ENCODE measurements at regions not wholly inside any gene's neighbourhood (a gene's known extent, or its start where the extent isn't known, plus 50 kb on each side); places are given as distances from the start of the nearest gene placed in this dataset.

GRCh38 chr2:12167525-12168317 is 421.3 kb downstream of the LPIN1 start:
- Histone ChIP-seq H3K36me3 (ENCODE audit: control insufficient read depth in 5 of 5, insufficient read depth in 5 of 5, low read length in 5 of 5) (no peaks in the 10 kb centered on the region), H3K9me3 (ENCODE audit: control insufficient read depth in 5 of 5, low read length in 5 of 5) (no peaks in the 10 kb centered on the region), H3K9ac (ENCODE audit: low read length in 5 of 5) (no peak overlapping the region), H3K4me3 (ENCODE audit: low read depth in 1 of 5, low read length in 5 of 5) (no peak overlapping the region), H3K4me1 (ENCODE audit: control insufficient read depth in 5 of 5, insufficient read depth in 5 of 5, low read length in 5 of 5) (peaks cover 10 to 32% (median 27%) of the 10 kb centered on the region in 5 donors), H3K27ac (ENCODE audit: low read depth, low read length) (peak overlapping the region; percentile 39), H3K27me3 (ENCODE audit: control insufficient read depth in 5 of 5, insufficient read depth in 4 of 5, low read length in 5 of 5) (no peaks in the 10 kb centered on the region)

- Histone ChIP-seq H3K27ac (ENCODE audit: low read depth, low read length) (peak overlapping the region; percentile 39), H3K9ac (ENCODE audit: low read length in 5 of 5) (no peak overlapping the region), H3K36me3 (ENCODE audit: control insufficient read depth in 5 of 5, insufficient read depth in 5 of 5, low read length in 5 of 5) (no peaks in the 10 kb centered on the region), H3K4me3 (ENCODE audit: low read depth in 1 of 5, low read length in 5 of 5) (no peak overlapping the region), H3K27me3 (ENCODE audit: control insufficient read depth in 5 of 5, insufficient read depth in 4 of 5, low read length in 5 of 5) (no peaks in the 10 kb centered on the region), H3K4me1 (ENCODE audit: control insufficient read depth in 5 of 5, insufficient read depth in 5 of 5, low read length in 5 of 5) (peaks cover 10 to 32% (median 27%) of the 10 kb centered on the region in 5 donors), H3K9me3 (ENCODE audit: control insufficient read depth in 5 of 5, low read length in 5 of 5) (no peaks in the 10 kb centered on the region)
Observed at GRCh38 chr2:12168354-12168753, 421.9 kb downstream of the LPIN1 start.

GRCh38 chr2:12168791-12169388 is 422.5 kb downstream of the LPIN1 start:
- Histone ChIP-seq H3K9me3 (ENCODE audit: control insufficient read depth in 5 of 5, low read length in 5 of 5) (no peaks in the 10 kb centered on the region), H3K9ac (ENCODE audit: low read length in 5 of 5) (peak overlapping the region in 1 of 5 donors; percentile 22), H3K36me3 (ENCODE audit: control insufficient read depth in 5 of 5, insufficient read depth in 5 of 5, low read length in 5 of 5) (no peaks in the 10 kb centered on the region), H3K27ac (ENCODE audit: low read depth, low read length) (peak overlapping the region; percentile 54), H3K4me1 (ENCODE audit: control insufficient read depth in 5 of 5, insufficient read depth in 5 of 5, low read length in 5 of 5) (peaks cover 10 to 32% (median 27%) of the 10 kb centered on the region in 5 donors), H3K4me3 (ENCODE audit: low read depth in 1 of 5, low read length in 5 of 5) (no peak overlapping the region), H3K27me3 (ENCODE audit: control insufficient read depth in 5 of 5, insufficient read depth in 4 of 5, low read length in 5 of 5) (no peaks in the 10 kb centered on the region)

DNA sequence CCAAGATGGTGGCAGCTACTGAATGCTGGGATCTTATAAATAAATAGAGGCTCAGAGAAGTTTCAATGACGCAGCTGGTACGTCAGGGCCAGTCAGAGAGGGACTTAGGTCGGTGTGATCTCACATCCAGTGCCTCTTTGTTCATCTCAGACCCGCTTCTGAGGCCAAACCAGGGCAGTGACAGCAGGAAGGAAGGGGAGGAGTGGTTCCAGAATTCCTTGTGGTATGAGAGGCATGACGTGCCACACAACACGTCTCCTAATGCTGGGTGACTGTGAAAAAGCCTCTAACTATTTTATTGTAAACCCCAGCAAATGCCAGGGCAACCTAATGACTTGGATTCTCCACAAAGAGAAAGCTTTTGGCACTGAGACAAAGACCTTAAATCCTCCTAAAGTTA is 423.3 kb downstream of the LPIN1 start:
- Histone ChIP-seq H3K4me1 (ENCODE audit: control insufficient read depth in 5 of 5, insufficient read depth in 5 of 5, low read length in 5 of 5) (peaks cover 10 to 32% (median 27%) of the 10 kb centered on the region in 5 donors), H3K36me3 (ENCODE audit: control insufficient read depth in 5 of 5, insufficient read depth in 5 of 5, low read length in 5 of 5) (no peaks in the 10 kb centered on the region), H3K4me3 (ENCODE audit: low read depth in 1 of 5, low read length in 5 of 5) (no peak overlapping the region), H3K27me3 (ENCODE audit: control insufficient read depth in 5 of 5, insufficient read depth in 4 of 5, low read length in 5 of 5) (no peaks in the 10 kb centered on the region), H3K9ac (ENCODE audit: low read length in 5 of 5) (peak overlapping the region in 2 of 5 donors; percentile 2 to 6), H3K9me3 (ENCODE audit: control insufficient read depth in 5 of 5, low read length in 5 of 5) (no peaks in the 10 kb centered on the region), H3K27ac (ENCODE audit: low read depth, low read length) (peak overlapping the region; percentile 54)

GRCh38 chr2:12170121-12170520 is 423.7 kb downstream of the LPIN1 start:
- no peaks in the 10 kb centered on the region for H3K9me3 ChIP-seq (ENCODE audit: control insufficient read depth in 5 of 5, low read length in 5 of 5)
- no peaks in the 10 kb centered on the region for H3K36me3 ChIP-seq (ENCODE audit: control insufficient read depth in 5 of 5, insufficient read depth in 5 of 5, low read length in 5 of 5)
- peak overlapping the region; percentile 54 for H3K27ac ChIP-seq (ENCODE audit: low read depth, low read length)
- H3K27me3 ChIP-seq (ENCODE audit: control insufficient read depth in 5 of 5, insufficient read depth in 4 of 5, low read length in 5 of 5): no peaks in the 10 kb centered on the region
- H3K9ac ChIP-seq (ENCODE audit: low read length in 5 of 5): peak overlapping the region in 2 of 5 donors; percentile 2 to 6
- peaks cover 10 to 32% (median 27%) of the 10 kb centered on the region in 5 donors for H3K4me1 ChIP-seq (ENCODE audit: control insufficient read depth in 5 of 5, insufficient read depth in 5 of 5, low read length in 5 of 5)
- H3K4me3 ChIP-seq (ENCODE audit: low read depth in 1 of 5, low read length in 5 of 5): peak overlapping the region in 1 of 5 donors; percentile 6

- Histone ChIP-seq H3K4me3 (ENCODE audit: low read depth in 1 of 5, low read length in 5 of 5) (no peak overlapping the region), H3K4me1 (ENCODE audit: control insufficient read depth in 5 of 5, insufficient read depth in 5 of 5, low read length in 5 of 5) (peaks cover 7 to 45% (median 44%) of the 10 kb centered on the region in 5 donors), H3K9ac (ENCODE audit: low read length in 5 of 5) (no peak overlapping the region), H3K27me3 (ENCODE audit: control insufficient read depth in 5 of 5, insufficient read depth in 4 of 5, low read length in 5 of 5) (no peaks in the 10 kb centered on the region), H3K27ac (ENCODE audit: low read depth, low read length) (no peak overlapping the region), H3K9me3 (ENCODE audit: control insufficient read depth in 5 of 5, low read length in 5 of 5) (no peaks in the 10 kb centered on the region), H3K36me3 (ENCODE audit: control insufficient read depth in 5 of 5, insufficient read depth in 5 of 5, low read length in 5 of 5) (no peaks in the 10 kb centered on the region)
Observed at GRCh38 chr2:12173271-12173942, 427.0 kb downstream of the LPIN1 start.

DNA sequence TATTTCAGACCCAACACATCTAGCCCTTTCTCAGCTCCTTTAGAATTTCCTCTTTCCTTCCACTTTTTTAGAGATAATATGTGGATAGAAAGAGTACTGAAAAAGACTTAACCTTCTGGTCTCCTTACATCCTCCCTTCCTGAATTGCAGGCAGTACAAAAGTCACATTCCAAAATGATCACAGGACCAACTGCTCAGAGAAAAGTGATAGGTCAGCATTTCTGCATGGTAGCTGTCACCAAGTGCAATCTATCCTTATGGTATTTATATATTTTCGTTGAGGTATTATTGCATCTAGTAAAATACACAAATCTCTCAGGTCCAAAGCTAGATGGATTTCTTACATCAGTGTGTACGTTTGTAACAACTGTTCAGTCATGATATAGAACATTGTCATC is 427.5 kb downstream of the LPIN1 start:
- no peaks in the 10 kb centered on the region for H3K27me3 ChIP-seq (ENCODE audit: control insufficient read depth in 5 of 5, insufficient read depth in 4 of 5, low read length in 5 of 5)
- H3K4me1 ChIP-seq (ENCODE audit: control insufficient read depth in 5 of 5, insufficient read depth in 5 of 5, low read length in 5 of 5): peaks cover 6 to 45% (median 44%) of the 10 kb centered on the region in 5 donors
- no peaks in the 10 kb centered on the region for H3K9me3 ChIP-seq (ENCODE audit: control insufficient read depth in 5 of 5, low read length in 5 of 5)
- H3K4me3 ChIP-seq (ENCODE audit: low read depth in 1 of 5, low read length in 5 of 5): no peak overlapping the region
- H3K9ac ChIP-seq (ENCODE audit: low read length in 5 of 5): no peak overlapping the region
- H3K27ac ChIP-seq (ENCODE audit: low read depth, low read length): no peak overlapping the region
- no peaks in the 10 kb centered on the region for H3K36me3 ChIP-seq (ENCODE audit: control insufficient read depth in 5 of 5, insufficient read depth in 5 of 5, low read length in 5 of 5)

DNA sequence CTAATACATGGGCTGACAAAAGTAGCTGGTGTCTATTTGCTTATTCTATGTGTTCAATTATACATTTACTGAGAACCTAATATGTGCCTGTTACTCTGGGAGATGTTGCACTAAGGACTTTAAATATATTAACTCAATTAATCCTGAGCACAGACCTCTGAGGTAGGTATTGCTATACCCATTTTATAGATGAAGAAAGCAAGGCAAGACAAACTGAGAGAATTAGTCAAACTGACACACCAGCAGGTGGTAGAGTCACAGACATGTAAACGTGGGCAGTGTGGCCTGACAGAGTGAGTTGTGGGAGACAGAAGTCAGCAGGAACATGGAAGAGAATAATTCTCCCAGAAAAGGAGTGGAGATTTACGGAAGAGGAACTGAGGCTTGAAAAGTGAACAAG is 428.9 kb downstream of the LPIN1 start:
- H3K9me3 ChIP-seq (ENCODE audit: control insufficient read depth in 5 of 5, low read length in 5 of 5): no peaks in the 10 kb centered on the region

DNA sequence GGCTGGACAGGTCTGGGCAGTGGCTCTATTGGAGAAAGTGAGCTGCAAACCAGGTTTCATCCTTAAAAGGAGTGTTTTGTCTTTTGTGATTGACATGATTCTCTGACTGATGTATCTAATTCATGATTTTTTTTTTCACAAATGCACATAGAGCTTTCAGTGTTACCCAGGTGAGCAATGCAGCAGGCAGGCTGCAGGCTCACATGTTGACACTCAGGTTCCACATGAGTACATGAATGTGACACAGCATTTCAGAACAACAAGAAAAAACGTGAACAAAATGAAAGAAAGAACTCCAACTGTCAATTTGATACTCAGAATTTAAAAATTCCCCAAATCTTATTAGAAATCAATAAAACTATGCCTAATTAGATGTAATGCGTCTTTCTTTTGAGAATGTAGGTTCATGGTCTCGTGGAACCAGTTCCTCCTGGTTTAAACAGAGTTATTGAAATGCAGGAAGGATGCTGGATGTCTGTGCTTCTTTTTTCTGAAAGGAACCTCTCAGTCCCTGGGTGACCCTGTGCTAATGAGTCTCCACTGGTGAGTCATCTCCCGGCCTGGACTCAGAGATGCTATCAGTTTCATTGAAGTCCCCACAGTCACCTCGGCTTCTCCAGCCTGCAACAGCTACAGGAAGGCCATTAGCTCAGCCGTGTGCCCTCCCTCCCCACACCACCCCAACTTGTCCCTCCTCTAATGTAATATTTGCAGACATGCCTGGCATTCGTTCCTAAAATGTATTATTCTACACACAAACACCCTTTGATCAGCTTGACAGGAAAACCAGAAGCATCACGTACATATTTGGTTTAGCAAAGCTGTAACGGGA is 430.4 kb downstream of the LPIN1 start:
- no peak overlapping the region for H3K4me3 ChIP-seq (ENCODE audit: low read depth in 1 of 5, low read length in 5 of 5)
- no peaks in the 10 kb centered on the region for H3K36me3 ChIP-seq (ENCODE audit: control insufficient read depth in 5 of 5, insufficient read depth in 5 of 5, low read length in 5 of 5)
- H3K9ac ChIP-seq (ENCODE audit: low read length in 5 of 5): no peak overlapping the region
- H3K9me3 ChIP-seq (ENCODE audit: control insufficient read depth in 5 of 5, low read length in 5 of 5): no peaks in the 10 kb centered on the region
- H3K27me3 ChIP-seq (ENCODE audit: control insufficient read depth in 5 of 5, insufficient read depth in 4 of 5, low read length in 5 of 5): no peaks in the 10 kb centered on the region
- H3K27ac ChIP-seq (ENCODE audit: low read depth, low read length): peak overlapping the region; percentile 31
- H3K4me1 ChIP-seq (ENCODE audit: control insufficient read depth in 5 of 5, insufficient read depth in 5 of 5, low read length in 5 of 5): peaks cover 0 to 54% (median 43%) of the 10 kb centered on the region in 5 donors

More for the DNA sequence above, 428.9 kb downstream of the LPIN1 start:
- Histone ChIP-seq H3K27ac (ENCODE audit: low read depth, low read length) (no peak overlapping the region), H3K9ac (ENCODE audit: low read length in 5 of 5) (no peak overlapping the region), H3K27me3 (ENCODE audit: control insufficient read depth in 5 of 5, insufficient read depth in 4 of 5, low read length in 5 of 5) (no peaks in the 10 kb centered on the region), H3K4me1 (ENCODE audit: control insufficient read depth in 5 of 5, insufficient read depth in 5 of 5, low read length in 5 of 5) (peaks cover 0 to 44% (median 41%) of the 10 kb centered on the region in 5 donors), H3K4me3 (ENCODE audit: low read depth in 1 of 5, low read length in 5 of 5) (no peak overlapping the region), H3K36me3 (ENCODE audit: control insufficient read depth in 5 of 5, insufficient read depth in 5 of 5, low read length in 5 of 5) (no peaks in the 10 kb centered on the region)

All from subcutaneous abdominal adipose tissue (tissue), 5 donors.